ENCODE measurements at regions not wholly inside any gene's neighbourhood (a gene's known extent, or its start where the extent isn't known, plus 50 kb on each side); places are given as distances from the start of the nearest gene placed in this dataset.

GRCh38 chr14:104395941-104396681 is 183.5 kb upstream of the C14orf180 start:
- Histone ChIP-seq H3K27ac (ENCODE audit: low read depth in 2 of 2, low read length in 2 of 2) (no peak overlapping the region), H3K4me3 (ENCODE audit: low read length in 3 of 3) (no peak overlapping the region), H3K9ac (ENCODE audit: low read length in 3 of 3) (no peak overlapping the region), H3K36me3 (ENCODE audit: control insufficient read depth in 2 of 3, insufficient read depth in 3 of 3, low read length in 3 of 3) (no peaks in the 10 kb centered on the region), H3K9me3 (ENCODE audit: control insufficient read depth in 2 of 3, insufficient read depth in 1 of 3, low read length in 3 of 3) (peaks cover 0 to 6% (median 0%) of the 10 kb centered on the region in 3 donors), H3K27me3 (ENCODE audit: control insufficient read depth, insufficient read depth, low read length) (no peaks in the 10 kb centered on the region), H3K4me1 (ENCODE audit: control insufficient read depth in 2 of 3, insufficient read depth in 2 of 3, low read depth in 1 of 3, low read length in 3 of 3) (no peaks in the 10 kb centered on the region)
- intact Hi-C loops (cut with DNase I), result no loop called here
- TF ChIP-seq CTCF (IDR thresholded peaks at IDR 0.05; ENCODE audit: borderline replicate concordance, extremely low read depth, insufficient read depth), result no peak
- FAIRE-seq (no peak), DNase-seq (peak in 3 of 5 donors; percentile 6 to 74 (median 20))

- no peaks in the 10 kb centered on the region for H3K36me3 ChIP-seq (ENCODE audit: control insufficient read depth in 2 of 3, insufficient read depth in 3 of 3, low read length in 3 of 3)
- FAIRE-seq (no peak), DNase-seq (peak in 1 of 5 donors; percentile 7)
- peaks cover 0 to 6% (median 0%) of the 10 kb centered on the region in 3 donors for H3K9me3 ChIP-seq (ENCODE audit: control insufficient read depth in 2 of 3, insufficient read depth in 1 of 3, low read length in 3 of 3)
- intact Hi-C loops (cut with DNase I), result no loop called here
- H3K4me3 ChIP-seq (ENCODE audit: low read length in 3 of 3), result no peak overlapping the region
- no peaks in the 10 kb centered on the region for H3K4me1 ChIP-seq (ENCODE audit: control insufficient read depth in 2 of 3, insufficient read depth in 2 of 3, low read depth in 1 of 3, low read length in 3 of 3)
- no peaks in the 10 kb centered on the region for H3K27me3 ChIP-seq (ENCODE audit: control insufficient read depth, insufficient read depth, low read length)
- TF ChIP-seq CTCF (IDR thresholded peaks at IDR 0.05; ENCODE audit: borderline replicate concordance, extremely low read depth, insufficient read depth), result no peak
- H3K27ac ChIP-seq (ENCODE audit: low read depth in 2 of 2, low read length in 2 of 2), result no peak overlapping the region
- no peak overlapping the region for H3K9ac ChIP-seq (ENCODE audit: low read length in 3 of 3)
These were observed 182.7 kb upstream of the C14orf180 start for GRCh38 chr14:104396682-104397470.

DNA sequence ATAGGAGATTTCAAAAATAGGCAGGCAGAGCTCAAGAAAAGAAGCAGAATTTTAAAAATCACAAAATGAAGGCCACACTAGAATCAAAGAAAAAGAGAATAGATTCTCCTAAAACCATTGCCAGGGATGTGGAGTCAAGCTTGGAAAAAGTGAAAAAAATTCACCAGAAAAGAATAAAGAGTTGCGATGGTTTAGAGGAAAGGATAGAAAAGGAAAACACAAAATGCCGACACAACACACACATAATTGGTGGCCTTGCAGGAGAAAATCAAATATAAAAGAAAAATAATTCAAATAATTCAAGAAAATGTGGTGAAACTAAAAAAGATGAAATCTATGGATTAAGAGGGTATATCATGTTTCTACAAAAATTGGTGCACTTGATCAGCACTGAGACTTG is 181.6 kb upstream of the C14orf180 start:
- no peaks in the 10 kb centered on the region for H3K36me3 ChIP-seq (ENCODE audit: control insufficient read depth in 2 of 3, insufficient read depth in 3 of 3, low read length in 3 of 3)
- H3K9me3 ChIP-seq (ENCODE audit: control insufficient read depth in 2 of 3, insufficient read depth in 1 of 3, low read length in 3 of 3), result peaks cover 0 to 6% (median 0%) of the 10 kb centered on the region in 3 donors
- H3K9ac ChIP-seq (ENCODE audit: low read length in 3 of 3), result no peak overlapping the region
- no peak overlapping the region for H3K4me3 ChIP-seq (ENCODE audit: low read length in 3 of 3)
- intact Hi-C loops (cut with DNase I), result no loop called here
- no peak for TF ChIP-seq CTCF (IDR thresholded peaks at IDR 0.05; ENCODE audit: borderline replicate concordance, extremely low read depth, insufficient read depth)
- no peak overlapping the region for H3K27ac ChIP-seq (ENCODE audit: low read depth in 2 of 2, low read length in 2 of 2)
- no peaks in the 10 kb centered on the region for H3K4me1 ChIP-seq (ENCODE audit: control insufficient read depth in 2 of 3, insufficient read depth in 2 of 3, low read depth in 1 of 3, low read length in 3 of 3)
- H3K27me3 ChIP-seq (ENCODE audit: control insufficient read depth, insufficient read depth, low read length), result no peaks in the 10 kb centered on the region
- DNase-seq (no peak), FAIRE-seq (no peak)
